ENCODE measurements at regions not wholly inside any gene's neighbourhood (a gene's known extent, or its start where the extent isn't known, plus 50 kb on each side); places are given as distances from the start of the nearest gene placed in this dataset.
"Not testable (repeated sequence)": the region's sequence is repeated elsewhere in the genome, so short reads cannot be mapped to it uniquely, and the experiment has no call there.

GRCh38 chr2:7692657-7693161 lies 775.5 kb downstream of the RNF144A start:
- no peak overlapping the region for H3K27ac ChIP-seq
- H3K27me3 ChIP-seq (ENCODE audit: control insufficient read depth, insufficient read depth, low read length), result no peaks in the 10 kb centered on the region
- no peaks in the 10 kb centered on the region for H3K9me3 ChIP-seq (ENCODE audit: control insufficient read depth, low read length)
- no peak overlapping the region for H3K4me2 ChIP-seq (ENCODE audit: low read length)
- no peaks in the 10 kb centered on the region for H3K4me1 ChIP-seq
- H2AFZ ChIP-seq, result no peak overlapping the region
- no peak overlapping the region for H3K9ac ChIP-seq
- H3K36me3 ChIP-seq (ENCODE audit: control insufficient read depth, insufficient read depth, low read length), result no peaks in the 10 kb centered on the region
- TF ChIP-seq CTCF (IDR thresholded peaks at IDR 0.05), result no peak
- H3K4me3 ChIP-seq (ENCODE audit: low read depth, low read length), result no peak overlapping the region
- no peaks in the 10 kb centered on the region for H3K79me2 ChIP-seq

GRCh38 chr2:7693246-7694075 lies 776.2 kb downstream of the RNF144A start:
- H3K4me3 ChIP-seq (ENCODE audit: low read depth, low read length), result no peak overlapping the region
- H3K36me3 ChIP-seq (ENCODE audit: control insufficient read depth, insufficient read depth, low read length), result no peaks in the 10 kb centered on the region
- no peak overlapping the region for H2AFZ ChIP-seq
- no peaks in the 10 kb centered on the region for H3K9me3 ChIP-seq (ENCODE audit: control insufficient read depth, low read length)
- no peak overlapping the region for H3K9ac ChIP-seq
- no peak for TF ChIP-seq CTCF (IDR thresholded peaks at IDR 0.05)
- H3K27ac ChIP-seq, result no peak overlapping the region
- no peaks in the 10 kb centered on the region for H3K79me2 ChIP-seq
- H3K4me1 ChIP-seq, result no peaks in the 10 kb centered on the region
- no peak overlapping the region for H3K4me2 ChIP-seq (ENCODE audit: low read length)
- H3K27me3 ChIP-seq (ENCODE audit: control insufficient read depth, insufficient read depth, low read length), result no peaks in the 10 kb centered on the region

- H3K27me3 ChIP-seq (ENCODE audit: control insufficient read depth, insufficient read depth, low read length), result no peaks in the 10 kb centered on the region
- no peaks in the 10 kb centered on the region for H3K4me1 ChIP-seq
- no peaks in the 10 kb centered on the region for H3K9me3 ChIP-seq (ENCODE audit: control insufficient read depth, low read length)
- no peak overlapping the region for H3K27ac ChIP-seq
- no peak for TF ChIP-seq CTCF (IDR thresholded peaks at IDR 0.05)
- H2AFZ ChIP-seq, result no peak overlapping the region
- H3K36me3 ChIP-seq (ENCODE audit: control insufficient read depth, insufficient read depth, low read length), result no peaks in the 10 kb centered on the region
- H3K4me2 ChIP-seq (ENCODE audit: low read length), result no peak overlapping the region
- H3K79me2 ChIP-seq, result no peaks in the 10 kb centered on the region
- H3K9ac ChIP-seq, result no peak overlapping the region
- H3K4me3 ChIP-seq (ENCODE audit: low read depth, low read length), result no peak overlapping the region
These were observed 777.1 kb downstream of the RNF144A start for GRCh38 chr2:7694076-7694985.

GRCh38 chr2:7696556-7696955 lies 779.3 kb downstream of the RNF144A start:
- H3K27me3 ChIP-seq (ENCODE audit: control insufficient read depth, insufficient read depth, low read length); H3K36me3 ChIP-seq (ENCODE audit: control insufficient read depth, insufficient read depth, low read length); H3K27ac ChIP-seq; H3K79me2 ChIP-seq; H3K4me2 ChIP-seq (ENCODE audit: low read length); H3K9me3 ChIP-seq (ENCODE audit: control insufficient read depth, low read length); H2AFZ ChIP-seq; H3K4me1 ChIP-seq; H3K4me3 ChIP-seq (ENCODE audit: low read depth, low read length); H3K9ac ChIP-seq: not testable (repeated sequence)

- Histone ChIP-seq H3K27ac (no peak overlapping the region), H3K9ac (no peak overlapping the region), H3K4me3 (ENCODE audit: low read depth, low read length) (no peak overlapping the region), H2AFZ (no peak overlapping the region), H3K4me1 (no peaks in the 10 kb centered on the region), H3K4me2 (ENCODE audit: low read length) (no peak overlapping the region), H3K9me3 (ENCODE audit: control insufficient read depth, low read length) (no peaks in the 10 kb centered on the region), H3K27me3 (ENCODE audit: control insufficient read depth, insufficient read depth, low read length) (no peaks in the 10 kb centered on the region), H3K36me3 (ENCODE audit: control insufficient read depth, insufficient read depth, low read length) (no peaks in the 10 kb centered on the region), H3K79me2 (no peaks in the 10 kb centered on the region)
- no peak for TF ChIP-seq CTCF (IDR thresholded peaks at IDR 0.05)
These were observed 779.8 kb downstream of the RNF144A start for GRCh38 chr2:7697052-7697451.

Data from parathyroid adenoma (tissue), 2 donors.